Ectodermal cell (in vitro differentiated cells): ENCODE measurements at regions not wholly inside any gene's neighbourhood (a gene's known extent, or its start where the extent isn't known, plus 50 kb on each side); places are given as distances from the start of the nearest gene placed in this dataset.
A peak's percentile ranks its signal among the peaks of the same experiment; 100 is the strongest.

Source experiments
- H3K27ac ChIP-seq: 2 replicates; pipeline ENCODE4 v1.7.0; 2013; ENCODE audit warnings: mild to moderate bottlenecking, low read depth, low read length; ENCODE audit not compliant: insufficient read depth, poor library complexity, severe bottlenecking
- H3K27me3 ChIP-seq: 2 replicates; pipeline ENCODE4 v1.7.0; 2013; ENCODE audit warnings: mild to moderate bottlenecking, low read length; ENCODE audit not compliant: insufficient read depth, control insufficient read depth, poor library complexity, severe bottlenecking
- H3K36me3 ChIP-seq: one replicate; pipeline ENCODE4 v1.7.0; 2013; ENCODE audit warnings: low read length; ENCODE audit not compliant: control insufficient read depth, insufficient read depth
- H3K4me1 ChIP-seq: one replicate; pipeline ENCODE4 v1.7.0; 2013; ENCODE audit warnings: low read length; ENCODE audit not compliant: control insufficient read depth, insufficient read depth
- H3K4me3 ChIP-seq: 2 replicates; pipeline ENCODE4 v1.7.0; 2013; ENCODE audit warnings: low read depth, low read length, control low read depth; ENCODE audit not compliant: insufficient read depth
- H3K9me3 ChIP-seq: 2 replicates; pipeline ENCODE4 v1.7.0; 2013; ENCODE audit warnings: mild to moderate bottlenecking, low read length, moderate library complexity; ENCODE audit not compliant: control insufficient read depth
- WGBS, 2 experiments: methylation state at CpG; one replicate each; pipeline ENCODE4 v1.1.7; 2013; ENCODE audit warnings: missing lambda C conversion rate in 2 of 2; 5-methylcytosine and 5-hydroxymethylcytosine counted together

DNA sequence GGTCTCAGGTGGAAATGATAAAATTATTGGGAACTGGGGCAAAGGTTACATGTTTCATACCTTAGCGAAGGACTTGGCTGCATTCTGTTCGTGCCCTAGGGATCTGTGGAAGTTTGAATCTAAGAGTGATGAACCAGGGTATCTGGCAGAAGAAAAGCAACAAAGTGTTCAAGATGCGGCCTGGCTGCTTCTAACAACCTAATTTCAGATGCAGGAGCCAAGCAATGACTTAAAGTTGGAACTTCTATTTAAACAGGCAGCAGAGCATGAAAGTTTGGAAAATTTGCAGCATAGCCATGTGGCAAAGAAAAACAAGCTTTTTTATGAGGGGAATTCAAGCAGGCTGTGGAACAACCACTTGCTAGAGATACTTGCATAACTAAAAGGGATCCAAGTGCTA lies 73.5 kb downstream of the CD24 start:
- no peak overlapping the region for H3K4me3 ChIP-seq
- H3K27ac ChIP-seq: no peak overlapping the region
- no peaks in the 10 kb centered on the region for H3K9me3 ChIP-seq
- H3K4me1 ChIP-seq: no peaks in the 10 kb centered on the region
- no peaks in the 10 kb centered on the region for H3K36me3 ChIP-seq
- WGBS, 2 experiments: 93 to 97% methylated on average over 3 of the region's 3 CpGs
- no peaks in the 10 kb centered on the region for H3K27me3 ChIP-seq

DNA sequence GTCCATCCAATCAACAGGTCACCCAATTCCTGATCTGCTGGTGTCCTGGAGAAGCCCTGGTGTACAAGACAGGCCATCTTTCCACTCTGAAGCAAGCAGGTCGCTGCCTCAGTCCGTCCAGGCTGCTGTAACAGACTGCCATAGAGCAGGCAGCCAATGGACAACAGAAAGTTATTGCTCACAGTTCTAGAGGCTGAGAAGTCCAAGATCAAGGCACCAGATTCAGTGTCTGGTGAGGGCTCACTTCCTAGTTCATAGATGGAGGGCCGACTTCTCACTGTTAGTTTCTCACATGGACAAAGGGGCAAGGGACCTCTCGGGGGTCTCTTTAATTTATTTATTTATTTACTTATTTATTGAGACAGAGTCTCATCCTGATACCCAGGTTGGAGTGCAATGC lies 74.8 kb downstream of the CD24 start:
- no peaks in the 10 kb centered on the region for H3K4me1 ChIP-seq
- H3K9me3 ChIP-seq: no peaks in the 10 kb centered on the region
- 80 to 96% methylated on average over 4 of the region's 4 CpGs for WGBS, 2 experiments
- H3K27ac ChIP-seq: no peak overlapping the region
- H3K36me3 ChIP-seq: no peaks in the 10 kb centered on the region
- H3K27me3 ChIP-seq: no peaks in the 10 kb centered on the region
- H3K4me3 ChIP-seq: no peak overlapping the region

DNA sequence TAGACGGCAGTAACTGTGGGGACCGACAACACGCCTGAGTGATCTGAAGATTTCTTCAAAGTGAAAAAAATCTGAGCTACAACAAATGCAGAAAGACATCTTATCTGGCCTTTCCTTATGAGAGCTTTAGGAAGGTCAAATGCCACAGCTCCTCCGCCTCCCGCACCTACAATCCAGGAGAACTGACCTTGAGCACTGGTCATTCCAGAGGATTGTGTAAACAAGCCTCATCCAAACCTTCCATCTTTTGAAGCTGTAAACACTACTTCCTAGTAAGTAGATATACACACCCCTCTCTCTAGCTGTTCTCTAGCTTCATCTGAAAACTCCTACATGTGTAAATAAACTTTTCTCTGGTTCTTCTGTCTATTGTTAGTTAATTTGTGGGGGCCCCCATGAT lies 76.9 kb downstream of the CD24 start:
- no peaks in the 10 kb centered on the region for H3K4me1 ChIP-seq
- no peaks in the 10 kb centered on the region for H3K27me3 ChIP-seq
- H3K4me3 ChIP-seq: no peak overlapping the region
- no peaks in the 10 kb centered on the region for H3K9me3 ChIP-seq
- H3K27ac ChIP-seq: no peak overlapping the region
- 96 to 97% methylated on average over 5 of the region's 5 CpGs for WGBS, 2 experiments
- no peaks in the 10 kb centered on the region for H3K36me3 ChIP-seq

DNA sequence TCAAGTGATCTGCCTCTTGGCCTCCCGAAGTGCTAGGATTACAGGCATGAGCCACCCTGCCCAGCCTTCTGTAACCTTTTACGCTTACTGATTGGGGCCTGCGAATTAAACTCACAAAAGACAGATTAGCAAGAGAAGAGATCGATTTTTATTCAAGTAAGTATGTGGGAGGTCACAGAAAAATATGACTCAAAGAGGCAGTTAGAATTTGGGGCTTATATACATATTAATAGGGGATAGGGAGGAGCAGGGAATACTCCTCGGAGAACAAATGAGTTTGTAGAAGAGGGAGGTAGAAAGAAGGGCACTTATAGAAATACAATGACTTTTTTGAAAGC lies 78.9 kb downstream of the CD24 start:
- WGBS, 2 experiments: 48 to 52% methylated on average over 5 of the region's 5 CpGs

DNA sequence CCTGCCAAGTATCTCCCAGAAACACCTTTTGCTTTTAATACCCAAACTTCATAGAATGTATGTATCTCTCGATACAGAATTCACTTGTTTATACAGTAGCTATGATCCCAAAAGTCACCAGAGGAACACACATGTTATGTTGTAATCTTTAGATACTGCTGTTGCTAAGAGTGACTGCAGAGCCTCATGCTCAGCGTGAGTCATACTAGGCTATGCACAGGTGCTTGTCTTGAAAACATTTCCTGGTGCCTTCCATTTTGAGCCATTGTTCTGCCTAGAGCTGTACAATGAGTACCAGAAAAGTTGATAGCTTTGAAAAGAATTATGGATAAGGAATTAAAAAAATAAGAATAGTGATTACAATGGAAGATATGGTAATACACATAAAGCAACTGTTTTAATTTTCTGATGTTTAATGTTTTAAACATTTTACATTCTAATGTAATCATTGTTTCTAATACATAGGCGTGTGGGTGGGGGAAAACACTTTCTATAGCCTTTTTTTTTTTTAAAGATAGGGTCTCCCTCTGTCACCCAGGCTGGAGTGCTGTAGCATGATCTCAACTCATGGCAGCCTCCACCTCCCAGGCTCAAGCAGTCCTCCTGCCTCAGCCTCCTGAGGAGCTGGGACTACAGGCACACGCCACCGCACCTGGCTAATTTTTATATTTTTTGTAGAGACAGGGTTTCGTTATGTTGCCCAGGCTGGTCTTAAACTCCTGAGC lies 79.4 kb downstream of the CD24 start:
- no peaks in the 10 kb centered on the region for H3K9me3 ChIP-seq
- H3K4me3 ChIP-seq: no peak overlapping the region
- no peak overlapping the region for H3K27ac ChIP-seq
- H3K4me1 ChIP-seq: no peaks in the 10 kb centered on the region
- no peaks in the 10 kb centered on the region for H3K36me3 ChIP-seq
- no peaks in the 10 kb centered on the region for H3K27me3 ChIP-seq
- 86 to 91% methylated on average over 5 to 6 of the region's 6 CpGs for WGBS, 2 experiments

More for the DNA sequence above, 78.9 kb downstream of the CD24 start:
- no peak overlapping the region for H3K27ac ChIP-seq
- H3K36me3 ChIP-seq: no peaks in the 10 kb centered on the region
- no peaks in the 10 kb centered on the region for H3K27me3 ChIP-seq
- no peaks in the 10 kb centered on the region for H3K4me1 ChIP-seq
- H3K4me3 ChIP-seq: no peak overlapping the region
- no peaks in the 10 kb centered on the region for H3K9me3 ChIP-seq

DNA sequence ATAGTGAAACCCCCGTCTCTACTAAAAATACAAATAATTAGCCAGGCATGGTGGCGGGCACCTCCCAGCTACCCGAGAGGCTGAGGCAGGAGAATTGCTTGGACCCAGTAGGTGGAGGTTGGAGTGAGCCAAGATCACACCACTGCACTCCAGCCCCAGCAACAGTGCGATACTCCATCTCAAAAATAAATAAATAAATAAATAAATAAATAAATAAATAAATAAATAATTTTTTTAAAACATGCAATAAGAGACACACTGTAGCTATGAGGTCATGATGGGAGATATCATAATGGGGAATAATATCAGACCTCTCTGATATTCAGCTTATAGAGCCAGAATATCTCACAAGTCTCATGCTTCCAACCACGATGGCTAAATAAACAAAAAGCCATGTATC lies 82.3 kb downstream of the CD24 start:
- H3K9me3 ChIP-seq: no peaks in the 10 kb centered on the region
- no peaks in the 10 kb centered on the region for H3K36me3 ChIP-seq
- no peak overlapping the region for H3K4me3 ChIP-seq
- no peaks in the 10 kb centered on the region for H3K4me1 ChIP-seq
- no peaks in the 10 kb centered on the region for H3K27me3 ChIP-seq
- WGBS, 2 experiments: 91 to 94% methylated on average over 4 of the region's 5 CpGs
- H3K27ac ChIP-seq: no peak overlapping the region

DNA sequence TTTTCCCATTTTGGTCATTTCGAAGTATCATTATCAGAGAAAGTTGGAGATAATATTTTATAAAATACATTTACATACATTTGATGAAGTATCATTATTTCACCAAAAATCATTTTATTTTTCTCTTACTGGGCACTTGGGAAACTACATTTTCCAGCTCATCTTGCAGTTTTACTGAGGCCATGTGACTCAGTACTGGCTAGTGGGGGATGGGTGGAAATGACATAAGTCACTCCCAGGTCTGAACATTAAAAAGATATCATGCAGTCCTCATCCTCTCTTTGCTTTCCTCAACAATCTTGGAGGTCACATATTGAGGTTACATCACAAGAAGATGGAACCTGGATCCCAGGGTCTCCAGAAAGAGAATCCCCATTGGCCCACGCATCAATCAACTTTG lies 84.1 kb downstream of the CD24 start:
- Histone ChIP-seq H3K36me3 (no peaks in the 10 kb centered on the region), H3K27me3 (no peaks in the 10 kb centered on the region), H3K9me3 (no peaks in the 10 kb centered on the region), H3K27ac (no peak overlapping the region), H3K4me1 (peaks cover 12% of the 10 kb centered on the region), H3K4me3 (no peak overlapping the region)
- WGBS, 2 experiments: 93 to 96% methylated on average over 1 to 2 of the region's 2 CpGs

DNA sequence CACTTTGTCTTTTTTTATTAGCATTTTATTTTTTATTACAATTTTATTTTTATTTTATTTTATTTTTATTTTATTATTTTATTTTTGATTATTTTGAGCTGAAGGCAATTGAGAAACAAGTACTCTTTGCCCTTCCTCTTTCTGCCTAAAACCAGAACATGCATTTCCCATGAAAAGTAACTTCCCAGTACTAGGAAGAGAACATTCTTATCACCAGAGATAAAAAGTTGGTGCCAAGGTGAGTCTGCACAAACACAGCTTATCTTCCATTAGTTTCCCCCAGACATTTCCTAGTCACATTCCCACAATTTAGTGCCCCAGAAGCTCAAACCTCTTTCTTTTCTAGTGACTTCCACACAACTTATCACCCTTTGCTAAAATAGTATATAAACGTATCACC lies 84.8 kb downstream of the CD24 start:
- H3K4me3 ChIP-seq: no peak overlapping the region
- 86 to 100% methylated on average over 1 of the region's 1 CpG for WGBS, 2 experiments
- no peaks in the 10 kb centered on the region for H3K9me3 ChIP-seq
- no peak overlapping the region for H3K27ac ChIP-seq
- no peaks in the 10 kb centered on the region for H3K36me3 ChIP-seq
- H3K4me1 ChIP-seq: peaks cover 12% of the 10 kb centered on the region
- no peaks in the 10 kb centered on the region for H3K27me3 ChIP-seq

DNA sequence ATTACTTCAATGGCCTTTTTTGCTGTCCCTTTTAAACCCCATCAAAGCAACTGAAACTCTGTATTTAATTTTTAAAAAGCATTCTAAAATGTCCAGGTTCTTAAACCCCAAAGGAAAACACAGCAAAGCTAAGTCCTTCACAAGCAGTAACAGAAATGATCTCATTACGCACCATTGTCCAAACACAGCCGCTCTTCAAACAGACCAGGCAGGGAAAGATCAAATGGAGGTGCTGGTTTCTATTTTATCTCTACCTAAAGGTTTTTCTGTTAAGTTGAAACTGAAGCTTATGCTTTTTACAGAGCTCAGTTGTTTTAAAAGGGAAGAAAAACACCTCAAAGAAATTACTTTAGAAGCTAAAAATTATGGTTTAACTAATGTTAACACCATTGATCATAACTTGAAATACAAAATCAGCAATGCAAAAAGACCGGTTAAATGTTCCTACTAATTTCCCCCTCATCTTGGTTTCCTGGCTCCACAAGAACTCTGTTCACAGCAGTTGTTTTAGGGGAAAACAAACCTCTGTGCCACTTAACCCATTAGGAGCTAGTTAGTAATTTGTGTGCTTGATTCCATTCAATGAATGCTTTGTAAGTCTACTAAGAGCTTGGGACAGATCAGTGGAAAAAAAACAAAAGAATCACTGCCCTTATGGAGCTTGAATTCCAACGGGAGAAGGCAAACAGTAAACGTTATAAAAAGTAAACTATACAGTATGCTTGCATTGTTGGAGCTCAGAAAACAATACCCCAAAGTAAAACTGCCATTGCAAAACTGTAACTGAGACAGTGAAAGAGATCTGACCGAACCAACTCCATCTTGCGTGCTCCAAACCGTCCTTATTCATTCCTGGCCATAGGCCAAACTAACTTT lies 87.4 kb downstream of the CD24 start:
- WGBS, 2 experiments: 52 to 75% methylated on average over 5 to 8 of the region's 8 CpGs
- H3K9me3 ChIP-seq: no peaks in the 10 kb centered on the region
- H3K4me3 ChIP-seq: no peak overlapping the region
- no peaks in the 10 kb centered on the region for H3K27me3 ChIP-seq
- H3K36me3 ChIP-seq: no peaks in the 10 kb centered on the region
- H3K27ac ChIP-seq: peak overlapping the region; percentile 39
- peaks cover 12% of the 10 kb centered on the region for H3K4me1 ChIP-seq

DNA sequence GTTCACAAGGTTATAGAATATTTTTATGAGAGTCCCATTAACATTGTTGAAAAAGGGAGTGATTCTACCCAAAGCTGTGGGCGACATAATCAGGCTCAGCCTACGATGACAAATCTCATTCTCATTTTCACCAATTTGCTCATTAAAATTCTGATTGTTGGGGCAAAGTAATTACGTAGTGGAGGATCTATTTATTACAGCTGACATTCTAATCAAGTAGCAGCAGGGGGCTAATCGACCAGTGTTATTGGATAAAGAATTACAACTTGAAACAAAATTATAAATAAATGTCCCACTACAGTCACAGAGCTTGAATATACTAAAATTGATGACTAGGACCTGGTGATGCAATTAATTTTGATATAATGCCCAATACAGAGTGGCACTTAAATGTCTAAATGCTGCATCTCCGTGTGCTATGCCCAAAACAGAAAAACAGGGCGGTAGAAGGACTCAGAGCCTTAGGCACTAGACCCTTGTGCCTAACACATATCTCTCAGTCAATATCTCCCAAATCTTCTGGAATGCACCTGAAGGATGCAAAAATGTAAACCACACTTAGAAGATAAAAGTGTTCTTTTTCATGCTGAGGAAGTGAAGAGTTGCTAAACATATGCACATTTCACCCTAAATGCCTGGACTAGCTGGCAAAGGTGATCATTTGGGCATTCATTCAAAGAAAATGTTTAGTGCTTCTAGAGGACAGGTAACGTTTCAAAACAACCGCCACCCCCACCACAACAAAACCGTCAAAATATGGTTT lies 88.3 kb downstream of the CD24 start:
- no peaks in the 10 kb centered on the region for H3K36me3 ChIP-seq
- no peaks in the 10 kb centered on the region for H3K27me3 ChIP-seq
- whole genome bisulfite sequencing, 2 experiments: 49 to 56% methylated on average over 2 to 5 of the region's 9 CpGs
- H3K27ac ChIP-seq: no peak overlapping the region
- H3K4me3 ChIP-seq: no peak overlapping the region
- peaks cover 12% of the 10 kb centered on the region for H3K4me1 ChIP-seq
- no peaks in the 10 kb centered on the region for H3K9me3 ChIP-seq
